ENCODE measurements at regions not wholly inside any gene's neighbourhood (a gene's known extent, or its start where the extent isn't known, plus 50 kb on each side); places are given as distances from the start of the nearest gene placed in this dataset.

- Histone ChIP-seq H4K20me1 (ENCODE audit: insufficient read depth, low read length) (no peaks in the 10 kb centered on the region), H3K36me3 (replicated peaks in 1 of 2; ENCODE audit: control insufficient read depth in 1 of 2, insufficient read depth in 2 of 2, low read length in 2 of 2) (no peaks in the 10 kb centered on the region), H3K79me2 (ENCODE audit: insufficient read depth, low read length) (no peaks in the 10 kb centered on the region), H3K4me3 (replicated peaks in 1 of 3; ENCODE audit: low read depth in 2 of 3, low read length in 3 of 3) (no peak overlapping the region), H3K27ac (ENCODE audit: low read depth in 1 of 2, low read length in 2 of 2) (no peak overlapping the region), H3K27me3 (ENCODE audit: control insufficient read depth in 2 of 2, insufficient read depth in 2 of 2, low read length in 2 of 2) (no peaks in the 10 kb centered on the region), H3K9ac (ENCODE audit: insufficient read depth, low read length, poor library complexity, severe bottlenecking) (no peak overlapping the region), H3K4me2 (replicated peaks; ENCODE audit: extremely low read depth, low read length, poor library complexity, severe bottlenecking) (no peak overlapping the region), H3K9me3 (replicated peaks in 1 of 2; ENCODE audit: control insufficient read depth in 1 of 2, insufficient read depth in 1 of 2, low read length in 2 of 2) (no peaks in the 10 kb centered on the region), H3K4me1 (ENCODE audit: control insufficient read depth in 1 of 2, insufficient read depth in 2 of 2, low read length in 2 of 2) (no peaks in the 10 kb centered on the region), H2AFZ (ENCODE audit: insufficient read depth, low read depth, low read length, poor library complexity, severe bottlenecking) (no peak overlapping the region)
- intact Hi-C loops (cut with micrococcal nuclease), result no loop called here
- Mint-ChIP-seq H3K9me3 (peaks cover 0 to 6% (median 2%) of the 10 kb centered on the region in 7 donors), H3K27ac (no peak overlapping the region), H3K4me3 (no peak overlapping the region), H3K4me1 (no peaks in the 10 kb centered on the region), H3K36me3 (no peaks in the 10 kb centered on the region), H3K27me3 (ENCODE audit: low read depth in 3 of 3) (no peaks in the 10 kb centered on the region)
- TF ChIP-seq, protein P1, sequence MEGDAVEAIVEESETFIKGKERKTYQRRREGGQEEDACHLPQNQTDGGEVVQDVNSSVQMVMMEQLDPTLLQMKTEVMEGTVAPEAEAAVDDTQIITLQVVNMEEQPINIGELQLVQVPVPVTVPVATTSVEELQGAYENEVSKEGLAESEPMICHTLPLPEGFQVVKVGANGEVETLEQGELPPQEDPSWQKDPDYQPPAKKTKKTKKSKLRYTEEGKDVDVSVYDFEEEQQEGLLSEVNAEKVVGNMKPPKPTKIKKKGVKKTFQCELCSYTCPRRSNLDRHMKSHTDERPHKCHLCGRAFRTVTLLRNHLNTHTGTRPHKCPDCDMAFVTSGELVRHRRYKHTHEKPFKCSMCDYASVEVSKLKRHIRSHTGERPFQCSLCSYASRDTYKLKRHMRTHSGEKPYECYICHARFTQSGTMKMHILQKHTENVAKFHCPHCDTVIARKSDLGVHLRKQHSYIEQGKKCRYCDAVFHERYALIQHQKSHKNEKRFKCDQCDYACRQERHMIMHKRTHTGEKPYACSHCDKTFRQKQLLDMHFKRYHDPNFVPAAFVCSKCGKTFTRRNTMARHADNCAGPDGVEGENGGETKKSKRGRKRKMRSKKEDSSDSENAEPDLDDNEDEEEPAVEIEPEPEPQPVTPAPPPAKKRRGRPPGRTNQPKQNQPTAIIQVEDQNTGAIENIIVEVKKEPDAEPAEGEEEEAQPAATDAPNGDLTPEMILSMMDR (IDR thresholded peaks at IDR 0.05), result no peak
- 83% methylated on average over 1 of the region's 1 CpG for WGBS (ENCODE audit: insufficient coverage)
- no peak for DNase-seq
Observed at GRCh38 chr4:137768196-137768595, 235.9 kb upstream of the PCDH18 start.

GRCh38 chr4:137762591-137762990 is 230.3 kb upstream of the PCDH18 start:
- Histone ChIP-seq H3K4me2 (replicated peaks; ENCODE audit: extremely low read depth, low read length, poor library complexity, severe bottlenecking) (no peak overlapping the region), H2AFZ (ENCODE audit: insufficient read depth, low read depth, low read length, poor library complexity, severe bottlenecking) (no peak overlapping the region), H3K27ac (ENCODE audit: low read depth in 1 of 2, low read length in 2 of 2) (no peak overlapping the region), H3K4me3 (replicated peaks in 1 of 3; ENCODE audit: low read depth in 2 of 3, low read length in 3 of 3) (no peak overlapping the region), H3K9ac (ENCODE audit: insufficient read depth, low read length, poor library complexity, severe bottlenecking) (no peak overlapping the region), H3K9me3 (replicated peaks in 1 of 2; ENCODE audit: control insufficient read depth in 1 of 2, insufficient read depth in 1 of 2, low read length in 2 of 2) (no peaks in the 10 kb centered on the region), H3K79me2 (ENCODE audit: insufficient read depth, low read length) (no peaks in the 10 kb centered on the region), H3K4me1 (ENCODE audit: control insufficient read depth in 1 of 2, insufficient read depth in 2 of 2, low read length in 2 of 2) (no peaks in the 10 kb centered on the region), H3K27me3 (ENCODE audit: control insufficient read depth in 2 of 2, insufficient read depth in 2 of 2, low read length in 2 of 2) (no peaks in the 10 kb centered on the region), H4K20me1 (ENCODE audit: insufficient read depth, low read length) (no peaks in the 10 kb centered on the region), H3K36me3 (replicated peaks in 1 of 2; ENCODE audit: control insufficient read depth in 1 of 2, insufficient read depth in 2 of 2, low read length in 2 of 2) (no peaks in the 10 kb centered on the region)
- TF ChIP-seq, protein P1 (IDR thresholded peaks at IDR 0.05), result no peak
- Mint-ChIP-seq H3K27ac (no peak overlapping the region), H3K4me1 (no peaks in the 10 kb centered on the region), H3K9me3 (peaks cover 0 to 3% (median 0%) of the 10 kb centered on the region in 7 donors), H3K36me3 (no peaks in the 10 kb centered on the region), H3K27me3 (ENCODE audit: low read depth in 3 of 3) (no peaks in the 10 kb centered on the region), H3K4me3 (no peak overlapping the region)
- WGBS (ENCODE audit: insufficient coverage), result 80% methylated on average over 1 of the region's 3 CpGs
- no peak for DNase-seq
- intact Hi-C loops (cut with micrococcal nuclease), result no loop called here
